ENCODE measurements at regions not wholly inside any gene's neighbourhood (a gene's known extent, or its start where the extent isn't known, plus 50 kb on each side); places are given as distances from the start of the nearest gene placed in this dataset.
"Not testable (repeated sequence)": the region's sequence is repeated elsewhere in the genome, so short reads cannot be mapped to it uniquely, and the experiment has no call there.

DNA sequence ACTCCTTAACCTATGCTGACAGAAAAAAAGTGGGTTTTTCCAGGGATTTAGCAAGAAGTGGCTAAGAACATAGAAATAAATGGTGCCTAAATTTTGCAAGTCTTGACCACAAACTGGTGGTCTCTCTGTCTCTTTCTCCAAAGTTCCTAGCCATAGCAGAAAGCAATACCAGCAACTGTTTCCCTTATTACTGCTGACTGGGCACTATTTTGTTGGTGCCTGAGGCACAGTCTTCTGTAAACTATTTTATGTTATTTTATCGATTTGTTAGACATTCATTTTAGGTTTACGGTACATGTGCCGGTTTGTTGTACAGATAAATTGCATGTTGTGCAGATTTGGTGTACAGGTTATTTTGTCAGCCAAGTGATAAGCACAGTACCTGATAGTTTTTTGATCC is 234.6 kb upstream of the TECRL start:
- DNase-seq (ENCODE audit: extremely low read depth, low read depth), result no peak
- TF ChIP-seq, protein P1, sequence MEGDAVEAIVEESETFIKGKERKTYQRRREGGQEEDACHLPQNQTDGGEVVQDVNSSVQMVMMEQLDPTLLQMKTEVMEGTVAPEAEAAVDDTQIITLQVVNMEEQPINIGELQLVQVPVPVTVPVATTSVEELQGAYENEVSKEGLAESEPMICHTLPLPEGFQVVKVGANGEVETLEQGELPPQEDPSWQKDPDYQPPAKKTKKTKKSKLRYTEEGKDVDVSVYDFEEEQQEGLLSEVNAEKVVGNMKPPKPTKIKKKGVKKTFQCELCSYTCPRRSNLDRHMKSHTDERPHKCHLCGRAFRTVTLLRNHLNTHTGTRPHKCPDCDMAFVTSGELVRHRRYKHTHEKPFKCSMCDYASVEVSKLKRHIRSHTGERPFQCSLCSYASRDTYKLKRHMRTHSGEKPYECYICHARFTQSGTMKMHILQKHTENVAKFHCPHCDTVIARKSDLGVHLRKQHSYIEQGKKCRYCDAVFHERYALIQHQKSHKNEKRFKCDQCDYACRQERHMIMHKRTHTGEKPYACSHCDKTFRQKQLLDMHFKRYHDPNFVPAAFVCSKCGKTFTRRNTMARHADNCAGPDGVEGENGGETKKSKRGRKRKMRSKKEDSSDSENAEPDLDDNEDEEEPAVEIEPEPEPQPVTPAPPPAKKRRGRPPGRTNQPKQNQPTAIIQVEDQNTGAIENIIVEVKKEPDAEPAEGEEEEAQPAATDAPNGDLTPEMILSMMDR (IDR thresholded peaks at IDR 0.05; ENCODE audit: low read depth, low read length), result no peak

DNA sequence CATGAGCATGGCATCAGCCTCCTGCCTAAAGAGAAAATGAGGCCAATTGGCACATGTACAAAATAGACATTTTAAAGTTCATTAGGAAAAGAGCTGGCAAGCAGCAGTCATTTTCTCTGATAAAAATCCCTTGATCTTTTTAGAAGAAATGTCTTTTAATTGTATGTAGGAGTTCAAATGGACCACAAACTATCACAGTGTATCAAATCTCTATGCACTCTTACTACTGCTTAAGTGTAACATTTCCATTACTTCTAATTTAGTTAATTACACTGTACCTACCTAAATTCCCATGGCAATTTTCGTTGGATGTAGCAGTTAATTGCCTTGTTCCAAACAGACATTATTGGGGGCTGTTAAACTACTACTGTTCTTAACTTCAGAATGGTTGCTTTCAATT is 233.7 kb upstream of the TECRL start:
- no peak for DNase-seq (ENCODE audit: extremely low read depth, low read depth)
- TF ChIP-seq, protein P1 (IDR thresholded peaks at IDR 0.05; ENCODE audit: low read depth, low read length), result no peak

DNA sequence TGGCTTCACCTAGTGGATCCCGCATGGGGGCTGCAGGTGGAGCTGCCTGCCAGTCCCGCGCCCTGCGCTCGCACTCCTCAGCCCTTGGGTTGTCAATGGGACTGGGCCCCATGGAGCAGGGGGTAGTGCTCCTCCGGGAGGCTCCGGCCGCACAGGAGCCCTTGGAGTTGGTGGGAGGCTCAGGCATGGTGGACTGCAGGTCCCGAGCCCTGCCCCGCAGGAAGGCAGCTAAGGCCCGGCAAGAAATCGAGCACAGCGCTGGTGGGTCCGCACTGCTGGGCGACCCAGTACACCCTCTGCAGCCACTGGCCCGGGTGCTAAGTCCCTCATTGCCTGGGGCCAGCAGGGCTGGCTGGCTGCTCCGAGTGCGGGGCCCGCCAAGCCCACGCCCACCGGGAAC is 231.2 kb upstream of the TECRL start:
- DNase-seq (ENCODE audit: extremely low read depth, low read depth), result not testable (repeated sequence)

DNA sequence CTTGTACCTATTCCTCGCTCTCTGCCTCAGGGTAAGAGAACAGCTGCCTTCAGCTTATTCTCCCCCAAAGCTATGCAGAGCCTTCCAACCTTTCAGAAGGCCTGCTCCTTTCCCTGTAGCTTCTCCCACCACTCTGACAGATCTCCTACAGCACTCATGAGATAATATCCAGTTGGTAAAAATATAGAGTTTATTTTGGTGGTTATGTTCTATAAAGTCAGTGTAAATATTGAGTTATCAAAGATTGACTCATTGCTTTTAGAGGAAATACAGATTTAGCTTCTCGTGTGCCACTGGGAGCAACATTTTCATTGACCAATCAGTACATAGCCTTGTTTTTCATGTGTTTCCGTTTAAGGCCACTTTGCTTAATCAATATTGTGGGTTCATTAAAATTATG is 216.2 kb upstream of the TECRL start:
- DNase-seq (ENCODE audit: extremely low read depth, low read depth), result no peak
- TF ChIP-seq, protein P1 (IDR thresholded peaks at IDR 0.05; ENCODE audit: low read depth, low read length), result no peak

DNA sequence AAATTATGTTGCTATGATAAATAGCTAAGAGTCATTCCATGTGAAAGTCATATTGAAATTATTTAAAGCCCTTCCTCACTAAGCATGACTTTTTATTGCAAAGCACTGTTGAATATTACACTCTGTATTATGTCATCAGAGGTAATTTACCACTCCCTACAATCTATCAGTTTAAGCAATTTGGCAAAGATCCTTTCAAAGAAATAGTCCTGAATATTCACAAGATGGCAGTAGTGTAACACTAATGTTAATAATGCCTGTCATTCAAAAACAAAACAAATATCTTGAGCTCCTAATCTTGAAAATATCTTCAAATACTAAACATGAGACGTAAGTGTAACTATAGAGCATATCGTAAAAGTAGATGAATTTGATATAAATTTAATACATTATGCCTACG is 208.6 kb upstream of the TECRL start:
- TF ChIP-seq, protein P1 (IDR thresholded peaks at IDR 0.05; ENCODE audit: low read depth, low read length), result no peak
- DNase-seq (ENCODE audit: extremely low read depth, low read depth), result no peak

DNA sequence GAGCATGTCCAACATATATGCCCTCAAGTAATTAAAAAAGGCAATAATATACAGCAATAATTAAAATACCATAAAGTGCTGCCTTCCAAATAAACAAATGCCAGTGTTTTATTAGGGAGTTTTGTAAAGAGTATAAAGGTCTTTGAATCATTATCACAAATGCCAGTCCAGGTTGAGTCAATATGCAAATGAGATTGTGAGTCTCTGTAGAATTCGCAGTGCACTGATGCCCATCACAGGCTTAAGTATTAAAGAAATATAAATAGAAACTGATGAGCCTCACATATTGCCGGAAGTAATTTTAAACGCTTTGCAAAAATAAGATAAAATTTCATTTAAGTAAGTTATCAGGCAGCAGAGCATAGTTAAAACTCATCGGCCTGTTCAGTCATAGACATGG is 205.0 kb upstream of the TECRL start:
- TF ChIP-seq, protein P1 (IDR thresholded peaks at IDR 0.05; ENCODE audit: low read depth, low read length), result no peak
- no peak for DNase-seq (ENCODE audit: extremely low read depth, low read depth)

DNA sequence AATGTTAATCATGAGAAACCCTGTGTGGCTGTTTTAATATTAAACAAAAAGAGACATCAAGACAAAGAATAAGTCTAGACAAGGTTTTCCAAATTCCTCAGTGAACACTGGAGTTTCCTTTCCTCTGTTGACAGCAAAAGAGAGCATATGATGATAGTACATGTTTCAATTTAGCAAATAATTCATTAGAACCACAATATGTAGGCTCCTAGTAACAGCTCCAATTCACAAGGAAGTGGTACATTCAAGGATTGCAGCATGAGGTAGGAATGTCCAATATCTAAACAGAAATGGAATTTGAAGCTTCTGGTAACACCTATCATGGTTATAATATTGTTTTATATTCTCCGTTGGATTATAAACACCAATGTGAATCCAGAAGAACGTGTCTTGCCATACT is 203.8 kb upstream of the TECRL start:
- DNase-seq (ENCODE audit: extremely low read depth, low read depth), result no peak
- TF ChIP-seq, protein P1 (IDR thresholded peaks at IDR 0.05; ENCODE audit: low read depth, low read length), result no peak

DNA sequence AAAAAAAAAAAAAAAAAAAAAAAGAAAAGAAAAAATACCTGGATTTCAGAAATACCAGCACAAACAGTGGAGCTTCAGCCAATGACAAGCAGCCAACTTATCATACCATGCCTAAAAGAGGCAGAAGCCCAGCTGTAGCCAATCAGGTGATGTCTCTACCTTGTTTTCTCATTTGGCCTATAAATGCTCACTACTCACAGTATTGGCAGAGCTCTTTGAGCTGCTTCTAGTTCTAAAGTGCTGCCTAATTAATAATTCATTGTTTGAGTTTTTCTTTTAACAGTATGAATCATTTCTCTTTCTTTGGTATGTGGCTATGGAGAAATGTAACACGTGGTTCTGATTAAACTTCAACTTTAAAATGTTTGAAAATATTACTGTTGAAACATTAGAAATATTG is 188.8 kb upstream of the TECRL start:
- TF ChIP-seq, protein P1 (IDR thresholded peaks at IDR 0.05; ENCODE audit: low read depth, low read length), result no peak
- DNase-seq (ENCODE audit: extremely low read depth, low read depth), result no peak
